ENCODE measurements at regions not wholly inside any gene's neighbourhood (a gene's known extent, or its start where the extent isn't known, plus 50 kb on each side); places are given as distances from the start of the nearest gene placed in this dataset.
"Not testable (repeated sequence)": the region's sequence is repeated elsewhere in the genome, so short reads cannot be mapped to it uniquely, and the experiment has no call there.

- TF ChIP-seq CTCF (IDR thresholded peaks at IDR 0.05; ENCODE audit: low read depth, low read length, missing control alignments), result no peak
- in situ Hi-C loops (cut with HindIII; ENCODE audit: low pct_ligation_motif_present, low sequenced_read_pairs), result no loop called here
Measured at GRCh38 chr13:105684216-105684615, 851.2 kb downstream of the EFNB2 start.

DNA sequence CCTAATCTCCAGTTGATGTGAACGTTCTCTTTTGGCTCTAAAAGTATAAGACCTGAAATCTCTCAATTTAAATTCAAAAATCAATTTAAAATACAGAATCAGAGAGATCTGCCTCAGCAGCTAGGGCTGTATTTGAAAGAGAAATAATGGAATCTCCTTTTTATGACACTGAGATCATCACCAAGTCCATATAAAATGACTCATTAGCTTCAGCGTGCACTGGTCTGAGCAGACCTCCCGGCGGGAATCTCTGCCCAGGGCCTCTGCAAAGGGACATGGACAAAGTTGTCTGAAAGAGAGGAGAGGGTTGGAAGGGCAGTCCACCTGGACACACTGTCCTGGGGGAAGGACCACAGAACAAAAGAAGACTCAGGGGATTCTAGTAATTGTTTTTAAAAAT is 855.6 kb downstream of the EFNB2 start:
- H3K27me3 ChIP-seq (replicated peaks), result no peaks in the 10 kb centered on the region
- in situ Hi-C loops (cut with HindIII; ENCODE audit: low pct_ligation_motif_present, low sequenced_read_pairs), result no loop called here
- no peaks in the 10 kb centered on the region for H3K36me3 ChIP-seq (replicated peaks)
- DNase-seq, result no peak
- H3K4me3 ChIP-seq (ENCODE audit: low read depth, low read length), result no peak overlapping the region
- no peak overlapping the region for H3K27ac ChIP-seq
- no peak for TF ChIP-seq CTCF (IDR thresholded peaks at IDR 0.05; ENCODE audit: low read depth, low read length, missing control alignments)

More at GRCh38 chr13:105684216-105684615, 851.2 kb downstream of the EFNB2 start:
- Histone ChIP-seq H3K27ac (no peak overlapping the region), H3K4me3 (ENCODE audit: low read depth, low read length) (no peak overlapping the region), H3K36me3 (replicated peaks) (no peaks in the 10 kb centered on the region), H3K27me3 (replicated peaks) (no peaks in the 10 kb centered on the region)
- no peak for DNase-seq

DNA sequence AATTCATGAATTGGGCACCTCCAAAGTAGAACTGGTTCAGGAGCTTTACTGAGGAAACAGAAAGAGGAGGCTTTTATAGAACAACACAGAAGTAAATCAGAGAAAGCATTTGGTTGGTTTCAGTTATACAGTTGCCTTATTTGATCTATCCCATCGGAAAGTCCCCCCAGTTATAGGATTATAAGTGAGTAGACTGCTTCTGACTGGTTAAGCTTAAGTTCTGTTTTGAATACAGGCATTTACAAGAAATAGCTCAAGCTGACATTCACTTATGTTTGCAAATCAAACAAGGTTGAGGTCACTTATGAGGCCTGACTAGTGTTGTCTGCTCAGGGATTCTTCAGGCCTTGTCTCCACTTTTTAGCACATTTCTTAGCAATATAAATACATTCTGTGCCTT is 857.4 kb downstream of the EFNB2 start:
- DNase-seq, result no peak
- no peaks in the 10 kb centered on the region for H3K27me3 ChIP-seq (replicated peaks)
- H3K36me3 ChIP-seq (replicated peaks), result no peaks in the 10 kb centered on the region

GRCh38 chr13:105672881-105673280 is 862.6 kb downstream of the EFNB2 start:
- in situ Hi-C loops (cut with HindIII; ENCODE audit: low pct_ligation_motif_present, low sequenced_read_pairs), result no loop called here
- TF ChIP-seq CTCF (IDR thresholded peaks at IDR 0.05; ENCODE audit: low read depth, low read length, missing control alignments), result no peak
- Histone ChIP-seq H3K4me3 (ENCODE audit: low read depth, low read length) (no peak overlapping the region), H3K36me3 (replicated peaks) (no peaks in the 10 kb centered on the region), H3K27me3 (replicated peaks) (no peaks in the 10 kb centered on the region), H3K27ac (no peak overlapping the region)
- DNase-seq, result no peak

More for the DNA sequence above, 857.4 kb downstream of the EFNB2 start:
- no peak overlapping the region for H3K4me3 ChIP-seq (ENCODE audit: low read depth, low read length)
- no peak overlapping the region for H3K27ac ChIP-seq
- TF ChIP-seq CTCF (IDR thresholded peaks at IDR 0.05; ENCODE audit: low read depth, low read length, missing control alignments), result no peak
- in situ Hi-C loops (cut with HindIII; ENCODE audit: low pct_ligation_motif_present, low sequenced_read_pairs), result no loop called here

DNA sequence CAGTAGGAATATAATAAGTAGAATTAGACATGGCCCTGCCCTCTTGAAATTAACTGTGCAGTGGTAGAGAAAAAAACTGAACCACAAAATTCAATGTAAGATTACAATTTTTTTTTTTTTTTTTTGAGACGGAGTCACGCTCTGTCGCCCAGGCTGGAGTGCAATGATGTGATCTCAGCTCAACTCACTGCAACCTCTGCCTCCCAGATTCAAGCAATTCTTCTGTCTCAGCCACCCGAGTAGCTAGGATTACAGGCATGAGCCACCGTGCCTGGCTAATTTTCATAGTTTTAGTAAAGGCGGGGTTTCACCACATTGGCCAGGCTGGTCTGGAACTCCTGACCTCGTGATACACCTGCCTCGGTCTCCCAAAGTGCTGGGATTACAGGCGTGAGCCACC is 864.3 kb downstream of the EFNB2 start:
- in situ Hi-C loops (cut with HindIII; ENCODE audit: low pct_ligation_motif_present, low sequenced_read_pairs); H3K36me3 ChIP-seq (replicated peaks); H3K4me3 ChIP-seq (ENCODE audit: low read depth, low read length); H3K27me3 ChIP-seq (replicated peaks); DNase-seq; H3K27ac ChIP-seq: not testable (repeated sequence)

DNA sequence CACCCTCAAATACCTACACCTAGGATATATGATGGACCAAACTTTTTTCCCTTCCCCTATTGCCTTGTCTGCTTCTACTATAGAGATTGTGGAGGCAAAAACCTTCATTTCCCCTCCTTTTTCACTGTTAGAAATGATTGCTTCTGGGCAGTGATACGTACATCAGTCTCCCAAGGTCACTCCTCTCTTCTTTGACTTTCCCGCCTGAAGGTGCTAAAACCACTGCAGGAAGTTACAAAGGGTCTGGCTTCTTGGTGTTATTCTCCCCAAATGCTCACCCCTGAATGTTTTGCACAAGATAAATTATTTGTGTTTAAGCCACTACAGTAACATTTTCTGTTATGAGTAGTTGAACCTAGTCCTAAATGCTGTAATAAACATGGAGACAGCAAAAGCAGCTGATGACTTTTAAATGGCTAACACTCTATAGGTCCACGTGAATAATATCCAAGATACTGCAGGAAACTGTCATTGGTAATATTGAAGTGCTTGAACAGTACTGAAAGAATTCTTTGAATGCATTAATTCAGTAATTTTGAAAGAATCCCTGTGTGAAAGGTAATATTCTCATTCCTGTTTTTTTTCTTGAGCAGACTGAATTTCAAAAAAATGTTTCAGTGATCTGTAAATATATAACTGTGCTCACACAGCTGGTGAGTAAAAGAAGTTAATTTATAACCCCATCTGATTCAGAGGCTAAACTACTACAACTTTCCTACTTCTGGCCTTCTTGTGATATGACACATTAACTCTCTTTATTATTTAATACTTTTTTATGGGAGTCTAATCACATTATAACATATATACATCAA is 865.1 kb downstream of the EFNB2 start:
- no peaks in the 10 kb centered on the region for H3K36me3 ChIP-seq (replicated peaks)
- no peak overlapping the region for H3K27ac ChIP-seq
- no peak overlapping the region for H3K4me3 ChIP-seq (ENCODE audit: low read depth, low read length)
- no peak for TF ChIP-seq CTCF (IDR thresholded peaks at IDR 0.05; ENCODE audit: low read depth, low read length, missing control alignments)
- no peaks in the 10 kb centered on the region for H3K27me3 ChIP-seq (replicated peaks)
- in situ Hi-C loops (cut with HindIII; ENCODE audit: low pct_ligation_motif_present, low sequenced_read_pairs), result no loop called here
- no peak for DNase-seq

Measured in brain microvascular endothelial cell (primary cell).